ENCODE measurements at regions not wholly inside any gene's neighbourhood (a gene's known extent, or its start where the extent isn't known, plus 50 kb on each side); places are given as distances from the start of the nearest gene placed in this dataset.
"Not testable (repeated sequence)": the region's sequence is repeated elsewhere in the genome, so short reads cannot be mapped to it uniquely, and the experiment has no call there.

- DNase-seq (ENCODE audit: missing footprints) (no peak), ATAC-seq (no peak)
- intact Hi-C loops (cut with DNase I), result no loop called here
Observed at GRCh38 chr14:101247842-101248725, 313.2 kb upstream of the DIO3 start.

GRCh38 chr14:101248840-101249675 is 312.2 kb upstream of the DIO3 start:
- intact Hi-C loops (cut with DNase I), result no loop called here
- DNase-seq (ENCODE audit: missing footprints), result no peak
- no peak for ATAC-seq

GRCh38 chr14:101249676-101250036 is 311.6 kb upstream of the DIO3 start:
- DNase-seq (ENCODE audit: missing footprints) (no peak), ATAC-seq (no peak)
- intact Hi-C loops (cut with DNase I), result no loop called here

GRCh38 chr14:101250336-101250947 is 310.9 kb upstream of the DIO3 start:
- DNase-seq (ENCODE audit: missing footprints) (no peak), ATAC-seq (no peak)
- intact Hi-C loops (cut with DNase I), result no loop called here

GRCh38 chr14:101250948-101251811 is 310.1 kb upstream of the DIO3 start:
- intact Hi-C loops (cut with DNase I), result no loop called here
- no peak for ATAC-seq
- DNase-seq (ENCODE audit: missing footprints), result peak; percentile 51

GRCh38 chr14:101251812-101252442 is 309.4 kb upstream of the DIO3 start:
- intact Hi-C loops (cut with DNase I), result no loop called here
- ATAC-seq (no peak), DNase-seq (ENCODE audit: missing footprints) (no peak)

- no peak for DNase-seq (ENCODE audit: missing footprints)
- intact Hi-C loops (cut with DNase I), result no loop called here
- ATAC-seq, result no peak
Observed at GRCh38 chr14:101252443-101253214, 308.7 kb upstream of the DIO3 start.

- DNase-seq (ENCODE audit: missing footprints) (no peak), ATAC-seq (no peak)
- intact Hi-C loops (cut with DNase I), result no loop called here
Observed at GRCh38 chr14:101253948-101254347, 307.3 kb upstream of the DIO3 start.

GRCh38 chr14:101254805-101255764 is 306.2 kb upstream of the DIO3 start:
- intact Hi-C loops (cut with DNase I), result no loop called here
- ATAC-seq (peak; percentile 74), DNase-seq (ENCODE audit: missing footprints) (no peak)

GRCh38 chr14:101255765-101256125 is 305.6 kb upstream of the DIO3 start:
- ATAC-seq, result no peak
- no peak for DNase-seq (ENCODE audit: missing footprints)
- intact Hi-C loops (cut with DNase I), result no loop called here

GRCh38 chr14:101256266-101256665 is 305.0 kb upstream of the DIO3 start:
- no peak for ATAC-seq
- intact Hi-C loops (cut with DNase I), result no loop called here
- no peak for DNase-seq (ENCODE audit: missing footprints)

GRCh38 chr14:101257551-101257950 is 303.7 kb upstream of the DIO3 start:
- DNase-seq (ENCODE audit: missing footprints) (no peak), ATAC-seq (no peak)
- intact Hi-C loops (cut with DNase I), result no loop called here

GRCh38 chr14:101259748-101260147 is 301.5 kb upstream of the DIO3 start:
- ATAC-seq (no peak), DNase-seq (ENCODE audit: missing footprints) (no peak)
- intact Hi-C loops (cut with DNase I), result no loop called here

- intact Hi-C loops (cut with DNase I); ATAC-seq; DNase-seq (ENCODE audit: missing footprints): not testable (repeated sequence)
Observed at GRCh38 chr14:101266441-101266840, 294.9 kb upstream of the DIO3 start.

- intact Hi-C loops (cut with DNase I), result no loop called here
- DNase-seq (ENCODE audit: missing footprints) (no peak), ATAC-seq (no peak)
Observed at GRCh38 chr14:101273091-101273490, 288.2 kb upstream of the DIO3 start.

GRCh38 chr14:101276309-101277091 is 284.8 kb upstream of the DIO3 start:
- intact Hi-C loops (cut with DNase I), result no loop called here
- no peak for ATAC-seq
- no peak for DNase-seq (ENCODE audit: missing footprints)

All from Right ventricle myocardium inferior (tissue), 1 donor.